ENCODE measurements at regions not wholly inside any gene's neighbourhood (a gene's known extent, or its start where the extent isn't known, plus 50 kb on each side); places are given as distances from the start of the nearest gene placed in this dataset.
"Not testable (repeated sequence)": the region's sequence is repeated elsewhere in the genome, so short reads cannot be mapped to it uniquely, and the experiment has no call there.

DNA sequence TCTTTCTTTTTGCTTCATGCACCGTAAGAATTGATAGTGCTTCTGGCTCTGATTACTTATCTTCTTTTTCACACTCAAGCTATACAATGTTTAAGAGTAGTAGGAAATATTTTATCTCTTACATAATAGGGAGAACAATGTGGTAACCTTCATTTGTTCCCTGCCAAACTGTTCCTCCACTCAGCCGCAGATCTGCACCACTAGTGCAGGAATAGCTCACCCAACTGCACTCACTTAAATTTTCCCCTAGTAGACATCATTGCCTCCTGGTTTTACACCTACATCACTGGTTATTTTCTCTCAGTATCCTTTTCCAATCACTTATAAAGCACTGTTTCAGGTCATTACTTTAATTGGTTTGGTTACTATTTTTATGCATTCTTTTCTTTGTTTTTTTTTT lies 283.5 kb upstream of the ZNF804A start:
- H3K9ac ChIP-seq (ENCODE audit: low read length), result no peak overlapping the region
- no peaks in the 10 kb centered on the region for H3K36me3 ChIP-seq (ENCODE audit: insufficient read depth, low read length)
- no peaks in the 10 kb centered on the region for H3K9me3 ChIP-seq (ENCODE audit: low read length)

DNA sequence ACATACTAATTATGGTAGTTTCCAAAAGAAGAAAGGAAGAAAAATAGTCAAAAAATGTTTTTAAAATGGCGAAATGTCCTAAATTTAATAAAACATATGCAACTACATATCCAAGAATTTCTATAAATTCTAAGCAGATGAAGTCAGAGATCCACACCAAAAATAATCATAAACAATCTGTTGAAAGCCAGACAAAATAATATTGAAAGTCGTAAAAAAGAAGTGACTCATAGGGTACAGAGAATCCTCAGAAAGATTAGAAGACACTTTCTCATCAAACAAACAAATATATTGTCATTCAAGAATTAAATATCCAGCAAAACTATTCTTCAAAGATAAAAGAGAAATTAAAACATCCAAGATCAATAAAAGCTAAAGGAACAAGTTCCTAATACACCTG lies 281.4 kb upstream of the ZNF804A start:
- no peak for DNase-seq
- Histone ChIP-seq H3K9ac (ENCODE audit: low read length) (no peak overlapping the region), H3K36me3 (ENCODE audit: insufficient read depth, low read length) (no peaks in the 10 kb centered on the region), H4K20me1 (ENCODE audit: insufficient read depth, low read depth, low read length) (no peaks in the 10 kb centered on the region), H2AFZ (ENCODE audit: low read length) (no peak overlapping the region), H3K27ac (ENCODE audit: low read length) (no peak overlapping the region), H3K27me3 (ENCODE audit: low read length) (no peaks in the 10 kb centered on the region), H3K4me1 (ENCODE audit: low read length) (no peaks in the 10 kb centered on the region), H3K79me2 (ENCODE audit: low read length) (no peaks in the 10 kb centered on the region), H3K9me2 (replicated peaks; ENCODE audit: insufficient read depth, low read length) (no peaks in the 10 kb centered on the region), H3K4me3 (ENCODE audit: low read length) (no peak overlapping the region), H3K9me3 (ENCODE audit: low read length) (no peaks in the 10 kb centered on the region), H3K4me2 (ENCODE audit: low read depth, low read length, poor library complexity, severe bottlenecking) (no peak overlapping the region)

More for the DNA sequence above, 283.5 kb upstream of the ZNF804A start:
- Histone ChIP-seq H3K4me1 (ENCODE audit: low read length) (no peaks in the 10 kb centered on the region), H4K20me1 (ENCODE audit: insufficient read depth, low read depth, low read length) (no peaks in the 10 kb centered on the region), H2AFZ (ENCODE audit: low read length) (no peak overlapping the region), H3K27ac (ENCODE audit: low read length) (no peak overlapping the region), H3K9me2 (replicated peaks; ENCODE audit: insufficient read depth, low read length) (no peaks in the 10 kb centered on the region), H3K4me3 (ENCODE audit: low read length) (no peak overlapping the region), H3K4me2 (ENCODE audit: low read depth, low read length, poor library complexity, severe bottlenecking) (no peak overlapping the region), H3K27me3 (ENCODE audit: low read length) (no peaks in the 10 kb centered on the region), H3K79me2 (ENCODE audit: low read length) (no peaks in the 10 kb centered on the region)
- no peak for DNase-seq

DNA sequence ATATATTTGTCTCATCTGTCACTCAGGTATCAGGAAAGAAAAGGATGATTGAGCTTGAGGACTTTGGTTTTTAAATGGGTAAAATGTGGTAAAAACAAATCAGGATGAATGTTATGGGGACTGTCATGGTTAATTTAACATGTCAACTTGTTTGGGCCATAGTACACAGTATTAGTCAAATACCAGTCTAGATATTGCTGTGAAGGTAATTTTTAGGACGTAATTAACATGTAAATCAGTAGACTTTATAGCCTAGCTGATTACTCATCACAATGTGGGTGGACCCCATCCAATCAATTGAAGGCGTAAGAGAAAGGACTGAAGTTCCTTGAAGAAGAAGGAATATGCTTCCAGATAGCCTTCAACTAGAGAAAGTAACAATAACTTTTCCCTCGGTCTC lies 275.7 kb upstream of the ZNF804A start:
- H3K27ac ChIP-seq (ENCODE audit: low read length), result no peak overlapping the region

DNA sequence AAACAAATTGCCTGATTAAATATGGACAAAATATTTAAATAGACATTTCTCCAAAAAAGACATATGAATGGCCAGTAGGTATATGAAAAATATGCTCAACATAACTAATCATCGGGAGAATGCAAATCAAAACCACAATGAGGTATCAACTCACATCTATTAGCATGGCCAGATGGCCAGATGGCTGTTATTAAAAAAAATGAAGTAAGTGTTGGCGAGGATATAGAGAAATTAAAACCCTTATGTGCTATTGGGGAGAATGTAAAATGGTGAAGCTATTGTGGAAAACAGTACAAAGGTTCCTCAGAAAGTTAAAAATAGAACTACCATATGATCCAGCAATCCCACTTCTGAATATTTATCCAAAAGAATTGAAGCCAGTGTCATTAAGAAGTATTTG lies 272.3 kb upstream of the ZNF804A start:
- Histone ChIP-seq H3K79me2 (ENCODE audit: low read length) (no peaks in the 10 kb centered on the region), H3K4me1 (ENCODE audit: low read length) (no peaks in the 10 kb centered on the region), H3K9me2 (replicated peaks; ENCODE audit: insufficient read depth, low read length) (no peaks in the 10 kb centered on the region), H3K36me3 (ENCODE audit: insufficient read depth, low read length) (no peaks in the 10 kb centered on the region), H4K20me1 (ENCODE audit: insufficient read depth, low read depth, low read length) (no peaks in the 10 kb centered on the region), H3K4me2 (ENCODE audit: low read depth, low read length, poor library complexity, severe bottlenecking) (no peak overlapping the region), H3K27ac (ENCODE audit: low read length) (no peak overlapping the region), H3K27me3 (ENCODE audit: low read length) (no peaks in the 10 kb centered on the region), H2AFZ (ENCODE audit: low read length) (no peak overlapping the region), H3K9ac (ENCODE audit: low read length) (no peak overlapping the region), H3K9me3 (ENCODE audit: low read length) (no peaks in the 10 kb centered on the region), H3K4me3 (ENCODE audit: low read length) (no peak overlapping the region)
- no peak for DNase-seq

More for the DNA sequence above, 275.7 kb upstream of the ZNF804A start:
- H3K27me3 ChIP-seq (ENCODE audit: low read length), result no peaks in the 10 kb centered on the region
- no peak overlapping the region for H2AFZ ChIP-seq (ENCODE audit: low read length)
- no peaks in the 10 kb centered on the region for H3K9me3 ChIP-seq (ENCODE audit: low read length)
- no peak for DNase-seq
- H3K79me2 ChIP-seq (ENCODE audit: low read length), result no peaks in the 10 kb centered on the region
- H3K4me3 ChIP-seq (ENCODE audit: low read length), result no peak overlapping the region
- H3K9me2 ChIP-seq (replicated peaks; ENCODE audit: insufficient read depth, low read length), result no peaks in the 10 kb centered on the region
- H3K4me2 ChIP-seq (ENCODE audit: low read depth, low read length, poor library complexity, severe bottlenecking), result no peak overlapping the region
- no peaks in the 10 kb centered on the region for H4K20me1 ChIP-seq (ENCODE audit: insufficient read depth, low read depth, low read length)
- no peak overlapping the region for H3K9ac ChIP-seq (ENCODE audit: low read length)
- no peaks in the 10 kb centered on the region for H3K36me3 ChIP-seq (ENCODE audit: insufficient read depth, low read length)
- no peaks in the 10 kb centered on the region for H3K4me1 ChIP-seq (ENCODE audit: low read length)

DNA sequence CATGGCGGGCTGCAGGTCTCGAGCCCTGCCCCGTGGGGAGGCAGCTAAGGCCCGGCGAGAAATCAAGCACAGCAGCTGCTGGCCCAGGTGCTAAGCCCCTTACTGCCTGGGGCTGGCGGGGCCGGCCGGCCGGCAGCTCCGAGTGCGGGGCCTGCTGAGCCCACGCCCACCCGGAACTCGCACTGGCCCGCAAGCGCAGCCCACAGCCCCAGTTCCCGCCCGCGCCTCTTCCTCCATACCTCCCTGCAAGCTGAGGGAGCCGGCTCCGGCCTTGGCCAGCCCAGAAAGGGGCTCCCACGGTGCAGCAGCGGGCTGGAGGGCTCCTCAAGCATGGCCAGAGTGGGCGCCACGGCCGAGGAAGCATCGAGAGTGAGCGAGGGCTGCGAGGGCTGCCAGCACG lies 270.5 kb upstream of the ZNF804A start:
- H3K4me3 ChIP-seq (ENCODE audit: low read length); H3K9me2 ChIP-seq (replicated peaks; ENCODE audit: insufficient read depth, low read length); H3K4me2 ChIP-seq (ENCODE audit: low read depth, low read length, poor library complexity, severe bottlenecking); H3K27ac ChIP-seq (ENCODE audit: low read length); H3K36me3 ChIP-seq (ENCODE audit: insufficient read depth, low read length); DNase-seq; H3K9me3 ChIP-seq (ENCODE audit: low read length); H4K20me1 ChIP-seq (ENCODE audit: insufficient read depth, low read depth, low read length); H2AFZ ChIP-seq (ENCODE audit: low read length); H3K27me3 ChIP-seq (ENCODE audit: low read length); H3K79me2 ChIP-seq (ENCODE audit: low read length); H3K9ac ChIP-seq (ENCODE audit: low read length); H3K4me1 ChIP-seq (ENCODE audit: low read length): not testable (repeated sequence)

DNA sequence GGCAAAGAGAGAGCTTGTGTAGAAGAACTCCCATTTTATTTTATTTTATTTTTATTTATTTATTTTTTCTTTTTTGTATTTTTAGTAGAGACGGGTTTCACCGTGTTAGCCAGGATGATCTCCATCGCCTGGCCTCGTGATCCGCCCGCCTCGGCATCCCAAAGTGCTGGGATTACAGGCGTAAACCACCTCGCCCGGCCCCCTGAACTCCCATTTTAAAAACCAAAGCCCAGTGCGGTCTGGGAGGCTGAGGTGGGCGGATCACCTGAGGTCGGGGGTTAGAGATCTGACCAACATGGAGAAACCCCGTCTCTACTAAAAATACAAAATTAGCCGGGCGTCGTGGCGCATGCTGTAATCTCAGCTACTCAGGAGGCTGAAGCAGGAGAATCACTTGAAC lies 267.8 kb upstream of the ZNF804A start:
- not testable (repeated sequence) for H3K36me3 ChIP-seq (ENCODE audit: insufficient read depth, low read length); H3K27ac ChIP-seq (ENCODE audit: low read length); H3K4me2 ChIP-seq (ENCODE audit: low read depth, low read length, poor library complexity, severe bottlenecking); H4K20me1 ChIP-seq (ENCODE audit: insufficient read depth, low read depth, low read length); H2AFZ ChIP-seq (ENCODE audit: low read length); H3K4me3 ChIP-seq (ENCODE audit: low read length); H3K79me2 ChIP-seq (ENCODE audit: low read length); H3K9ac ChIP-seq (ENCODE audit: low read length); DNase-seq; H3K27me3 ChIP-seq (ENCODE audit: low read length); H3K4me1 ChIP-seq (ENCODE audit: low read length); H3K9me3 ChIP-seq (ENCODE audit: low read length); H3K9me2 ChIP-seq (replicated peaks; ENCODE audit: insufficient read depth, low read length)

DNA sequence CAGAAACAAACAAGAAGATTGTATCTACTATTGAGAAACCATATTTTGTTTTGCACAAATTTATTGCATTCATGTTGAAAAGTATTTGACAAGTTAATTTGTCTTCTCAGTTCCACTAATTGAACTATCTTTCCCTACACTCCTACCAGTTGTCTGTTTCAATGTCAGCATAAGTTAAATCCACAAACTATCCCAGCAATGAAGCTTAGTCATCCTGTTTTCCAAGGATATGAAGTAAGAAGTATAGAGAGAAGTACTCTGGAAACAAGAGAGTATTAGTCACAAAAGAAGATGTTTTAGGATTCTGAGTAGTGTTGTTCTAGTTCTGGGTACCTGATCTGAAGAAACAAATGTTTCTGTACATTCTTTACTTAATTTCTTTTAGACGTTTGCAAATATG lies 261.6 kb upstream of the ZNF804A start:
- Histone ChIP-seq H3K79me2 (ENCODE audit: low read length) (no peaks in the 10 kb centered on the region), H3K36me3 (ENCODE audit: insufficient read depth, low read length) (no peaks in the 10 kb centered on the region), H3K9ac (ENCODE audit: low read length) (no peak overlapping the region), H4K20me1 (ENCODE audit: insufficient read depth, low read depth, low read length) (no peaks in the 10 kb centered on the region), H3K4me2 (ENCODE audit: low read depth, low read length, poor library complexity, severe bottlenecking) (no peak overlapping the region), H2AFZ (ENCODE audit: low read length) (no peak overlapping the region), H3K4me3 (ENCODE audit: low read length) (no peak overlapping the region), H3K9me3 (ENCODE audit: low read length) (no peaks in the 10 kb centered on the region), H3K9me2 (replicated peaks; ENCODE audit: insufficient read depth, low read length) (no peaks in the 10 kb centered on the region), H3K27ac (ENCODE audit: low read length) (no peak overlapping the region), H3K4me1 (ENCODE audit: low read length) (no peaks in the 10 kb centered on the region), H3K27me3 (ENCODE audit: low read length) (no peaks in the 10 kb centered on the region)
- no peak for DNase-seq

DNA sequence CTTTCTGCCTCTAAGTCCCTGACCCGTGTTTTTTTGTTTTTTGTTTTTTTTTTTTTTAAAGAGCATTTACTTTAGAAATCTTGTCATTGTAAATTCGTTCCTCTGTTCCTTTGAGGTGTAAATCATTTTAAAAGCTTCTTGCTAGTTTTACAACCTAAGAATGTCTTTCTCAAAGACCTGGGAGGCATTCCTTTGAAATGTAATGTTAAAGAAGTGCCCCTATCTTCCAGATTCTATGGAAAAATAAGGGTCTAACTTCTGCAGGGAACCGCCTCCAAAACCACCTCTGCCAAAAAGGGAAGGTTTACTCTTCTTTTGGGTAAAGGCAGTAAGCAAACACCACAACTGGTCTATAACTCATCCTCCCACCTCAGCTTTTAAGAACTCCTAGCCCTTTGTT lies 259.6 kb upstream of the ZNF804A start:
- Histone ChIP-seq H3K27me3 (ENCODE audit: low read length) (no peaks in the 10 kb centered on the region), H3K4me1 (ENCODE audit: low read length) (no peaks in the 10 kb centered on the region), H3K4me2 (ENCODE audit: low read depth, low read length, poor library complexity, severe bottlenecking) (no peak overlapping the region), H3K9me3 (ENCODE audit: low read length) (no peaks in the 10 kb centered on the region), H3K79me2 (ENCODE audit: low read length) (no peaks in the 10 kb centered on the region), H3K9ac (ENCODE audit: low read length) (no peak overlapping the region), H4K20me1 (ENCODE audit: insufficient read depth, low read depth, low read length) (no peaks in the 10 kb centered on the region), H2AFZ (ENCODE audit: low read length) (no peak overlapping the region), H3K36me3 (ENCODE audit: insufficient read depth, low read length) (no peaks in the 10 kb centered on the region), H3K4me3 (ENCODE audit: low read length) (no peak overlapping the region), H3K9me2 (replicated peaks; ENCODE audit: insufficient read depth, low read length) (no peaks in the 10 kb centered on the region), H3K27ac (ENCODE audit: low read length) (no peak overlapping the region)
- no peak for DNase-seq

DNA sequence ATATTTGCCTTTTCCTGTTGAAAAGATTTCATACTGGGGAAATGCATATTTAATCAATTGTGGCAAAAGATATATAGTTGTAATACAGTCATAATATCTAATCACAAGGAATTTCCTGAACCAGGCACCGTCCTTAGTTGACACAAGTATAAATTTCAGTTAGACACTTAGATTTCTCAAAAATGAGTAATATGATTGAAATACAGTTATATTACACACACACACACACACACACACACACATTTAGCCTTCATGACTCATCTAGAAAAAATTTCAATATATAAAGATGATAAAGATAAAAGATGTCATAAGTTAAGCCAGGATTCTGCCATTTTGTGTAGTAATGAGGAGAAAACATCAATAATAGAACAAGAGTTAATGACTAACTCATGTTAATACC lies 258.4 kb upstream of the ZNF804A start:
- Histone ChIP-seq H3K36me3 (ENCODE audit: insufficient read depth, low read length) (no peaks in the 10 kb centered on the region), H3K27ac (ENCODE audit: low read length) (no peak overlapping the region), H4K20me1 (ENCODE audit: insufficient read depth, low read depth, low read length) (no peaks in the 10 kb centered on the region), H3K9me3 (ENCODE audit: low read length) (no peaks in the 10 kb centered on the region), H3K9ac (ENCODE audit: low read length) (no peak overlapping the region), H3K9me2 (replicated peaks; ENCODE audit: insufficient read depth, low read length) (no peaks in the 10 kb centered on the region), H3K79me2 (ENCODE audit: low read length) (no peaks in the 10 kb centered on the region), H3K4me2 (ENCODE audit: low read depth, low read length, poor library complexity, severe bottlenecking) (no peak overlapping the region), H2AFZ (ENCODE audit: low read length) (no peak overlapping the region), H3K4me1 (ENCODE audit: low read length) (no peaks in the 10 kb centered on the region), H3K4me3 (ENCODE audit: low read length) (no peak overlapping the region), H3K27me3 (ENCODE audit: low read length) (no peaks in the 10 kb centered on the region)
- DNase-seq, result no peak
